ENCODE measurements at regions not wholly inside any gene's neighbourhood (a gene's known extent, or its start where the extent isn't known, plus 50 kb on each side); places are given as distances from the start of the nearest gene placed in this dataset.

DNA sequence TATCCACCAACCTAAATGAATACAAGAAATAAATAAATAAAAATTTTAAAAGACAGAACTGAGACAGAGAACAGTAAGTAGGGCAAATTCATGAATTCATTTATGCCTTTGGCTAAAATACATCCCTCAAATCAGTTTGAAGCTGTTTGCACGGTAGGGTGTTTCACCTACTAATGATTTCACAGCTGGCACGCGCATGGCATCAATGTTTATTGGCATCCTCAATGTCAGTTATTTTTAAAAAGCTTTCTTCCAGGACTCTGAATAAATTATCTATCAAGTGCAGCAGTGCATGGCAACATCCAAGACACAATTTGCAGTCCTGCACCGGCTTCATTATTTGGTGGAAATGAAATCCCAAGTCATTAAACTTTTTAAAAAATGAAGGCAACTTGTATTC lies 985.2 kb upstream of the ROBO1 start:
- no TSS peak for BruUV-seq (replicated peaks)
- POLR2A ChIA-PET, result no interaction called here
- TF ChIP-seq EZH2phosphoT487 (IDR thresholded peaks at IDR 0.05; ENCODE audit: borderline replicate concordance, low read depth, low read length), result no peak
- TF ChIP-seq, protein P1, sequence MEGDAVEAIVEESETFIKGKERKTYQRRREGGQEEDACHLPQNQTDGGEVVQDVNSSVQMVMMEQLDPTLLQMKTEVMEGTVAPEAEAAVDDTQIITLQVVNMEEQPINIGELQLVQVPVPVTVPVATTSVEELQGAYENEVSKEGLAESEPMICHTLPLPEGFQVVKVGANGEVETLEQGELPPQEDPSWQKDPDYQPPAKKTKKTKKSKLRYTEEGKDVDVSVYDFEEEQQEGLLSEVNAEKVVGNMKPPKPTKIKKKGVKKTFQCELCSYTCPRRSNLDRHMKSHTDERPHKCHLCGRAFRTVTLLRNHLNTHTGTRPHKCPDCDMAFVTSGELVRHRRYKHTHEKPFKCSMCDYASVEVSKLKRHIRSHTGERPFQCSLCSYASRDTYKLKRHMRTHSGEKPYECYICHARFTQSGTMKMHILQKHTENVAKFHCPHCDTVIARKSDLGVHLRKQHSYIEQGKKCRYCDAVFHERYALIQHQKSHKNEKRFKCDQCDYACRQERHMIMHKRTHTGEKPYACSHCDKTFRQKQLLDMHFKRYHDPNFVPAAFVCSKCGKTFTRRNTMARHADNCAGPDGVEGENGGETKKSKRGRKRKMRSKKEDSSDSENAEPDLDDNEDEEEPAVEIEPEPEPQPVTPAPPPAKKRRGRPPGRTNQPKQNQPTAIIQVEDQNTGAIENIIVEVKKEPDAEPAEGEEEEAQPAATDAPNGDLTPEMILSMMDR (conservative IDR thresholded peaks at IDR 0.05; ENCODE audit: low read length), result no peak

DNA sequence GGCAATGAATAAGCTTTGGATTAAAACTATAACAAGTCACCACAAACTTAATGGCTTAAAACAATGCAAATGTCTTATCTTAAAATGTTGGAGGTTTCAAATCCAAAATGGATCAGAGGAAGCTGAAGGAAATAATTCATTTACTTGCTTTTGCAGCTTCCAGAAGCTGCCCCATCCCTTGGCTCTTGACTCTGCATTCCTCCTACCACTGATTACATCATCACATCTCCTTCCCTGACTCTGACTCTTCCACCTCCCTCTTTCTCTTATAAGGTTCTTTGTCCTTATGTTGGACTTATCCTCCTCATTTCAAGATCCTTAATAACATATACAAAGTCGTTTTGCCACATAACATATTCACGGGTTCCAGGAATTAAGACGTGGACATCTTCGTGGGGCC lies 982.8 kb upstream of the ROBO1 start:
- Histone ChIP-seq H3K27ac (ENCODE audit: low read depth, low read length, poor library complexity, severe bottlenecking) (no peak overlapping the region), H3K9me2 (ENCODE audit: insufficient read depth, low read length) (no peaks in the 10 kb centered on the region), H3K79me2 (ENCODE audit: insufficient read depth, low read depth, low read length) (no peaks in the 10 kb centered on the region), H3K4me3 (ENCODE audit: low read depth, low read length, poor library complexity, severe bottlenecking) (no peak overlapping the region), H3K4me2 (ENCODE audit: low read length) (no peak overlapping the region), H3K9me3 (ENCODE audit: low read length) (no peaks in the 10 kb centered on the region), H2AFZ (ENCODE audit: low read length) (no peak overlapping the region), H3K4me1 (ENCODE audit: insufficient read depth, low read length, poor library complexity, severe bottlenecking) (no peaks in the 10 kb centered on the region), H3K36me3 (ENCODE audit: insufficient read depth, low read length) (no peaks in the 10 kb centered on the region), H4K20me1 (ENCODE audit: insufficient read depth, low read length) (no peaks in the 10 kb centered on the region)
- TF ChIP-seq, protein P1 (conservative IDR thresholded peaks at IDR 0.05; ENCODE audit: low read length), result no peak
- TF ChIP-seq EZH2phosphoT487 (IDR thresholded peaks at IDR 0.05; ENCODE audit: borderline replicate concordance, low read depth, low read length), result no peak
- no peak for DNase-seq (ENCODE audit: low spot score)
- intact Hi-C loops (cut with micrococcal nuclease; ENCODE audit: unreplicated experiment), result no loop called here
- ChIA-PET POLR2A (interaction anchor here (1.1 kb wide), 2 partner anchors 9 to 27 kb away, joined by 3 to 4 read pairs; no protein-coding TSS in a partner anchor), CTCF (ENCODE audit: unreplicated experiment) (no interaction called here)
- BruUV-seq (replicated peaks), result no TSS peak

More for the DNA sequence above, 985.2 kb upstream of the ROBO1 start:
- Histone ChIP-seq H4K20me1 (ENCODE audit: insufficient read depth, low read length) (no peaks in the 10 kb centered on the region), H3K4me2 (ENCODE audit: low read length) (no peak overlapping the region), H3K9me2 (ENCODE audit: insufficient read depth, low read length) (no peaks in the 10 kb centered on the region), H3K36me3 (ENCODE audit: insufficient read depth, low read length) (no peaks in the 10 kb centered on the region), H3K27ac (ENCODE audit: low read depth, low read length, poor library complexity, severe bottlenecking) (no peak overlapping the region), H3K79me2 (ENCODE audit: insufficient read depth, low read depth, low read length) (no peaks in the 10 kb centered on the region), H3K4me3 (ENCODE audit: low read depth, low read length, poor library complexity, severe bottlenecking) (no peak overlapping the region), H2AFZ (ENCODE audit: low read length) (no peak overlapping the region), H3K9me3 (ENCODE audit: low read length) (no peaks in the 10 kb centered on the region), H3K4me1 (ENCODE audit: insufficient read depth, low read length, poor library complexity, severe bottlenecking) (no peaks in the 10 kb centered on the region)
- intact Hi-C loops (cut with micrococcal nuclease; ENCODE audit: unreplicated experiment), result no loop called here
- CTCF ChIA-PET (ENCODE audit: unreplicated experiment), result no interaction called here
- no peak for DNase-seq (ENCODE audit: low spot score)

DNA sequence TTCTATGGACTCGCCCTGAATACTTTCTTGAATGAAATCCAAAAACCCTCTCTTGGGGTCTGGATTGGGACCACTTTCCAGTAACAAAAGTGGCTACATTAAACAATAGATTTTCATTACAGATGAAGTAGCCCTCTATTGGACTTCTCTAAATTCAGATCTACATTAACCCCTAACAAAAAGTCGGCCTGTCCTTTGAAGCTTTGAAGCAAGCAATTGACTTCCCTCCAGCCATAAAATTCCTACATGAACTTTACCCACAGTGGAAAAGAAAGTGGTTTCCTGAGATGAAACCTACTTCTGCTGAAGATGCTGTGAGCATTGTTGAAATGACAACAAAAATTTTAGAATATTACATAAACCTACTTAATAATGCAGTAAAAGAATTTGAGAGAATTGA lies 967.1 kb upstream of the ROBO1 start:
- no TSS peak for BruUV-seq (replicated peaks)

More for the DNA sequence above, 967.1 kb upstream of the ROBO1 start:
- no peaks in the 10 kb centered on the region for H3K9me2 ChIP-seq (ENCODE audit: insufficient read depth, low read length)
- TF ChIP-seq EZH2phosphoT487 (IDR thresholded peaks at IDR 0.05; ENCODE audit: borderline replicate concordance, low read depth, low read length), result no peak
- TF ChIP-seq, protein P1 (conservative IDR thresholded peaks at IDR 0.05; ENCODE audit: low read length), result no peak
- no peak overlapping the region for H3K4me2 ChIP-seq (ENCODE audit: low read length)
- no peaks in the 10 kb centered on the region for H4K20me1 ChIP-seq (ENCODE audit: insufficient read depth, low read length)
- H3K36me3 ChIP-seq (ENCODE audit: insufficient read depth, low read length), result no peaks in the 10 kb centered on the region
- no peak overlapping the region for H2AFZ ChIP-seq (ENCODE audit: low read length)
- H3K9me3 ChIP-seq (ENCODE audit: low read length), result no peaks in the 10 kb centered on the region
- intact Hi-C loops (cut with micrococcal nuclease; ENCODE audit: unreplicated experiment), result no loop called here
- POLR2A ChIA-PET, result interaction anchor here (0.6 kb wide), 1 partner anchor 438 kb away, joined by 3 read pairs; no protein-coding TSS in a partner anchor
- no peaks in the 10 kb centered on the region for H3K79me2 ChIP-seq (ENCODE audit: insufficient read depth, low read depth, low read length)
- no peak overlapping the region for H3K27ac ChIP-seq (ENCODE audit: low read depth, low read length, poor library complexity, severe bottlenecking)
- H3K4me3 ChIP-seq (ENCODE audit: low read depth, low read length, poor library complexity, severe bottlenecking), result no peak overlapping the region
- CTCF ChIA-PET (ENCODE audit: unreplicated experiment), result no interaction called here
- H3K4me1 ChIP-seq (ENCODE audit: insufficient read depth, low read length, poor library complexity, severe bottlenecking), result no peaks in the 10 kb centered on the region
- DNase-seq (ENCODE audit: low spot score), result no peak
